GM19372 (cell line): ENCODE measurements at regions not wholly inside any gene's neighbourhood (a gene's known extent, or its start where the extent isn't known, plus 50 kb on each side); places are given as distances from the start of the nearest gene placed in this dataset.
"Not testable (repeated sequence)": the region's sequence is repeated elsewhere in the genome, so short reads cannot be mapped to it uniquely, and the experiment has no call there.

Experiments used
- ATAC-seq: cut with Tn5 transposase; IDR thresholded peaks from one replicate; pipeline ENCODE4 v1.9.1; 2021; ENCODE audit warnings: mild to moderate bottlenecking, low read depth, moderate library complexity; ENCODE audit not compliant: unreplicated experiment

GRCh38 chr5:163916376-163916775, 411.0 kb downstream of the MAT2B start:
- ATAC-seq, result peak; percentile 72

GRCh38 chr5:163916861-163917260, 411.4 kb downstream of the MAT2B start:
- ATAC-seq, result no peak

GRCh38 chr5:163917747-163918146, 412.3 kb downstream of the MAT2B start:
- ATAC-seq, result no peak

GRCh38 chr5:163934990-163935389, 429.6 kb downstream of the MAT2B start:
- ATAC-seq, result not testable (repeated sequence)

- ATAC-seq, result no peak
Observed at GRCh38 chr5:163938595-163938994, 433.2 kb downstream of the MAT2B start.

- ATAC-seq, result no peak
Observed at GRCh38 chr5:163941079-163941478, 435.7 kb downstream of the MAT2B start.

- no peak for ATAC-seq
Observed at GRCh38 chr5:163943546-163943945, 438.1 kb downstream of the MAT2B start.

GRCh38 chr5:163944738-163945137, 439.3 kb downstream of the MAT2B start:
- no peak for ATAC-seq

GRCh38 chr5:163947848-163948666, 442.6 kb downstream of the MAT2B start:
- ATAC-seq, result no peak

- no peak for ATAC-seq
Observed at GRCh38 chr5:163950248-163950647, 444.8 kb downstream of the MAT2B start.

- ATAC-seq, result no peak
Observed at GRCh38 chr5:163951069-163951468, 445.6 kb downstream of the MAT2B start.

GRCh38 chr5:163953901-163954300, 448.5 kb downstream of the MAT2B start:
- no peak for ATAC-seq

GRCh38 chr5:163961230-163961629, 455.8 kb downstream of the MAT2B start:
- not testable (repeated sequence) for ATAC-seq

- no peak for ATAC-seq
Observed at GRCh38 chr5:163963881-163964280, 458.5 kb downstream of the MAT2B start.

- ATAC-seq, result no peak
Observed at GRCh38 chr5:163964671-163965070, 459.3 kb downstream of the MAT2B start.

GRCh38 chr5:163967268-163967667, 461.8 kb downstream of the MAT2B start:
- ATAC-seq, result no peak

- ATAC-seq, result no peak
Observed at GRCh38 chr5:163968651-163969050, 463.2 kb downstream of the MAT2B start.

- ATAC-seq, result no peak
Observed at GRCh38 chr5:163976696-163977095, 471.3 kb downstream of the MAT2B start.

GRCh38 chr5:163978897-163979296, 473.5 kb downstream of the MAT2B start:
- ATAC-seq, result peak; percentile 65

- ATAC-seq, result no peak
Observed at GRCh38 chr5:163988566-163988965, 483.1 kb downstream of the MAT2B start.

- ATAC-seq, result no peak
Observed at GRCh38 chr5:163993126-163993525, 487.7 kb downstream of the MAT2B start.

GRCh38 chr5:163995206-163995605, 489.8 kb downstream of the MAT2B start:
- ATAC-seq, result no peak
